HG03159 (cell line): ENCODE measurements at regions not wholly inside any gene's neighbourhood (a gene's known extent, or its start where the extent isn't known, plus 50 kb on each side); places are given as distances from the start of the nearest gene placed in this dataset.

Source experiments
- ATAC-seq: cut with Tn5 transposase; IDR thresholded peaks from one replicate; pipeline ENCODE4 v1.9.1; 2021; ENCODE audit warnings: mild to moderate bottlenecking, moderate library complexity; ENCODE audit not compliant: unreplicated experiment

DNA sequence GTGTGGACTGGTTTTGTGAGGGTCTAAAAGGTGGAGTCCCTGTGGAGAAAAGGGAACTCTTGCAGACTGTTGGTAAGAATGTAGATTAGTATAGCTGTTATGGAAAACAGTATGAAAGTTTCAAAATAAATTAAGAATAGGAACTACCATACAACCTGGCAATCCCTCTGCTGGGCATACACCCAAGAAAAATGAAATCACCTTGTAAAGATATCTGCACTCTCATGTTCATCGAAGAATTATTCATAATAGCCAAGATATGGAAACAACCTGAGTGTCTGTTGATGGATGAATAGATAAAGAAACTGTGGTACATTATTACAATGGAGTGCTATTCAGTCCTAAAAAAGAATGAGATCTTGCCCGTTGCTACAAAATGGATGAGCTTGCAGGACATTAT lies 109.6 kb downstream of the TBX19 start:
- ATAC-seq: no peak

DNA sequence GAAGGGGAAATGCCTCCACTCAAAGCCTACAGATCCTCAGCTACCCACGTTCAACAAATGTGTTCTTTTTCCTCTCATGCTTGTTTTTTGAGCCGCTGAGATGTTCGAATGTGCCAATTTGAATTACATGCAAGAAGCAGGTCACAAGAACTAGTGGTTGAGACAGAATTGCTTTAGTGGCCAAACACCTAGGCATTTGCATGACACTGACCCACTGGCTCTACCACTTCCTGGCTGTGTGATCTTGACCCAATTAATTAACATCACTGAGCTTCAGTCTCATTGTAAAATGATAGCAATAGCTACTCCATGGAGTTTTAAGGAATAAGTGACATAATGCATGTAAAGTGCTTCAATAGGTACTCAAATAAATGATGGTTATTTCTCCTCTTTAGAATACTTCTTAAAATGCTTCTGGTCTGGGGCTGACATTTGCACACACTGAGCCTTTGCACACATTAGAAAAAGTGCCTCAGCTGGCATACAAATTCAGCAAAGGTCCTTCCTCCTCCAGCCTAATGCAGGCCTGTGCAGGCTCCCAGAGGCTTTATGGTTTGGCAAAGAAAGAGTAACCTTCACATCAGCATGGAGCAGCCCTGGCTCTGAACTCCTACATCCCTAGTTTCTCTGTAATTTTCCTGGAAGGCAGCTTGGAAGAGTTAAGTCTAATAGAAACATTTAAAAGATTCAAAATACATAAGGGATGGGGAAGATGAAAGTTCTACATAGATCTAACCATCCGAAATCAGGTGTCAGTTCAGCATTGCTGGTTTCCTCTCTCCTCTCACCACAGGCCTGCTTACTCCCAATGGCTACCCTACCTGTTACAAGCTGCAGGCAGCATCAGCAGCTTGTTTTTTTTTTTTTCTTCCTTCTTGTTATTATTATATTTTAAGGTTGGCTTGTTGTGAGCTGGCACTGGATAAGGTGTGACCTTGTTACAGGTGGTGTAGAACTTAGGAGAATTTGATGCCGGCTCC lies 107.4 kb downstream of the TBX19 start:
- ATAC-seq: no peak

DNA sequence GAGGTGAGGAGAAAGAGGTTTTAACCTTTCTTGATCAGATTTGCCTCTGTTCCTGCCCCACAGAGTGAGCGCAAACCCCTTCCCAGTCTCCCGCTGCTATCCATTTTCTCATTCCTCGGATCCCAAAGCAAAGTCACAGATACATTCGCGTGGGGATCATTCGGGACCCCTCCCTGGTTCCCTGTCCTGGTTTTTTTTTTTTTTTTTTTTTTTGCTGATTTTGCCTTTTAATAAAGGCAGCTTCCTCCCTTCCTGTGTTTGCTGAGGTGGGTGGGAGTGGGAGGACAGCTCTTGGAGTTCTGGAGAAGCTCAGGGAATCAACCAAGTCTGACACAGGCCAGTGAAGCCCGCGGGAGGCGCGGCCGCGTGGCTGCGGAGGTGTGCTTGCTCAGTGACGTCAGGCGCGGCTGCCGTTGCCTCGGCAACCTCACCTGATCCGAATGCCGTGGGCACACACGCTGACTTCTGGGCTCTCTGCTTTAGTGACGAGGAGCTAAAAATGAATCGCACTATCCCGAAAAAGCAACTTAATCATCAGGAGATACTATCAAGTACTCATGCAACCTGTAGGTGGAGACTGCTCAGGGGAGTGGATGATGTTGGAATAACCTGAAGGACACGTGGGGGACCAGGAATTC lies 106.4 kb downstream of the TBX19 start:
- no peak for ATAC-seq

DNA sequence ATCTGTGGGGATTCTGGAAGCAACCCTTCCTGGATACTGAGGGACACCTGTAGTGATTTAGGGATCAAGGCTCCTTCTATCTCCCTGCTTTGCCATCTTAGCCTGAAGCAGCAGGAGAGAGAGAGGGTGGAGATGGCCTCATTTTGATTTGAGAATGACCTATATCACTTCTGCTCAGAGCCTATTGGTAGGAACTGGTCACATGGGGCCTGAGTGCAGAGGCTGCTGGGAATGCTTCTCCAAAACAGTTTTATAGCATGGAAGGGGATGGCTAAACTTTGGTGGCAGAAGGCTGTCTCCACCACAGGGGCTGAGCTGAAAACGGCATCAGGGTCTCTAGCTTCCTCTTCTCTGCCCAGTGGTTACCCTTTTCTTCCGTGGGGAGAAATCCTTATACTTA lies 105.8 kb downstream of the TBX19 start:
- no peak for ATAC-seq

DNA sequence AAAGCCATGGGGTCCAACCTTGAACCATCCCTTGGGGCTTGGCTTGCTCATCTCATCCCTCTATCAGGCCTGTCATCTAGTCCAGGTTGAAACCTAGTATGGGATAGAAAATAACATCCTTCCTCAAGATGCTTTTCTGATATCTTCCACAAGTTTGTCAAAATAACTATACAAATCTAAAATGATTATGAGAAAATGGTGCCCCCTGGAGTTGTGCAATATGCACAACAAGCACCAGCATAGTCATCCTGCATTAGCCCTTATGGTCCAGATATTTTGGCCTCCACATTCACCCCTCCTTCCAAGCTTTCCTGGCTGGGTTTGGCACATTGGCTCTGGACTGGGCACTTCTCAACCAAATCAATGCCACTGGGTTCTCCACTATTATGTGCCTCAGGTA lies 101.2 kb downstream of the TBX19 start:
- no peak for ATAC-seq

DNA sequence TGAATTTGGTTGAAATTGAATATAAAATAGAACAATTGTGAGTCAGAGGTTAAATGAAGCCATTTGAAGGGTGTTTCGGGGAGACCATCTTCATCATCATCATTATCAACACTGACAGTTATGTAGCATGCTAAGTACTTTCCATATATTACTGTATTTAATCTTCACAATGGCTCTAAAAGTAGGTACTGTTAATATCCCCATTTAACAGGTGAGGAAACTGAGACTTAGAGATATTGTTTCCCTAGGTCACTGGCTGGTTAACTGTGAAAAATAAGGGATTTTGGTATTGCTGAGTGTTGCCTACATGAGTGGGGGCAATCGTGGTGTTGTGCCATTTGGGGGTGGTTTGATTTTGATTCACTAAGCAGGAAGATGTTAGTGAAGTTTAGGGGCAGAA lies 100.3 kb downstream of the TBX19 start:
- ATAC-seq: no peak

DNA sequence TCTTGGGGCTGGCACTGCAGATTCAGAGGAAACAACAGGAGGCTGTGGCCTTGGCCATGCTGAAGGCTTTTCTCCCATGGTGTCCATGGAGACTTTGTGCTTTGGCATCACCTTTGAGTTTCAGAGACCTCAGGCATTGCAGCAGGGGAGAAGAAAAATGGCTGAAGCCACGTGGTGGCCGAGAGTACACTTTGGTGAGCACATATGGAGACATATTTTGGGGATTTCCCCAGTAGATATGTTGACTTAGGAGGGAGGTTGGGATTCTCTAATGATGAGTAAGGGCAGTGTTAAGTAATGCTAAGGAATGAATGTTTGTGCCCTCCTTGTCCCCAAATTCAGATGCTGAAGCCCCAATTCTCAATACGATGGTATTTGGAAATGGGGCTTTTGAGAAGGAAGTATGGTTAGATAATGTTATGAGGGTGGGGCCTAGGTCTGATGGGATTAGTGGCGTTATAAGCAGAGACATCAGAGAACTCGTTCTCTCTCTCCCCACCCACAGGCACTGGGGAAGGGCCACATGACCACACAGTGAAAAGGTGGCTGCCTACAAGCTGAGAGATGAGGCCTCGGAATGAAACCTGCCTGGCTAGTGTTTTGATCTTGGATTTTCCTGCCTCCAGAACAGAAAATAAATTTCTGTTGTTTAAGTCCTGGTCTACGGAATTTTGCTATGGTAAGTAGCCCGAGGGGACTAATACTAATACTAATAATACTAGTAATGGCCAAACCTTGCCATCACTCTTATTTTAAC lies 98.6 kb downstream of the TBX19 start:
- no peak for ATAC-seq

DNA sequence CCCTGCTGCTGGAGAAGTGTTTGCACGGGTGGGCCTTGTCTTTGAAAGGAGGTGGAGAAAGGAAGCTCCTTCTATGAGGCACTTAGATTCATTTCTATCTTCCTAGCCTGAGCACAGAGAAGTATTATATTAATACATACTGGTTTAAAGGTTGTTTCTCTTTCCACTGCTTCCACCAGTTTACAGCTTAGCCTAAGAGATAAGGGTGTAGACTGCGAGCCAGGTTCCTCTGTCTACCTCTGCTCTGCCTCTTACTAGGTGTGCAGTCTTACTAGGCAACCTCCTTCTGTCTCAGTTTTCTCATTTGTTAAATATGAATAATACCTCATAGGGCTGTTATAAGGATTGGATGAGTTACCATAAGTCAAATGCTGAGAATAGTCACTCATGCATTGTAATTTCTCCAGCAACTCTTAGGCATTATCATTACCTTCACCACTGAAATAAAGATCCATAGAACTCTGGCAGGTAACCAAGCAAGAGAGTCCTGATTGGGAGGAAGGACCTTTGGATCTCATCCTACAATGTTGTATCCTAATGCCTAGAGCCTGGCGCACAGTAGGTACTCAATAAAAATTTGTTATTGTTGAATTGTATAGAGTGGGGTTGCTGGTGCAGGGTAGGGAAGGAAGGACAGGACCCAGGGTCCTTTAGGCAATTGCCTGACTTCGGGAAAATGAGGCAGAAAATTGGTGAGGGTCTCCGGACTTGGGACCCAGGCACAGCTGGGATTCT lies 95.1 kb downstream of the TBX19 start:
- no peak for ATAC-seq

DNA sequence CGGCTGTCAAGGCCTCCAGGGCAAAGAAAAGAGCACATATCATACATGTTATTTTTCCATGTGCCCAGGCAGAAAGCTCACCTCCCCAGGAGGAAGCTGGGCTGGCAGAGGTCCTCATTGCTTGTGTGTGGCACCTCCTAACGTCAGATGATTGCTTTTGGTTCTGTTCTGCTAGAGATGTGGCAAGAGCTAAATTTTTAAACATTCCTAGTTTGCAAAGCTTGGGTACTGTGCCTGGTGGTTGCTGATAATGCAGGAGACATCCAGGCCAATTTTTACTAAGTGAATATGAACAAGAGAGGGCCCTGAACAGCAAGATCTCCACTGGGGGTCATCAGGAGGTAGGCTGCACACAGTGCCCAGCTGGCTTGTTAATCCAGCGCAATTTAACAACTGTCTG lies 93.9 kb downstream of the TBX19 start:
- no peak for ATAC-seq

DNA sequence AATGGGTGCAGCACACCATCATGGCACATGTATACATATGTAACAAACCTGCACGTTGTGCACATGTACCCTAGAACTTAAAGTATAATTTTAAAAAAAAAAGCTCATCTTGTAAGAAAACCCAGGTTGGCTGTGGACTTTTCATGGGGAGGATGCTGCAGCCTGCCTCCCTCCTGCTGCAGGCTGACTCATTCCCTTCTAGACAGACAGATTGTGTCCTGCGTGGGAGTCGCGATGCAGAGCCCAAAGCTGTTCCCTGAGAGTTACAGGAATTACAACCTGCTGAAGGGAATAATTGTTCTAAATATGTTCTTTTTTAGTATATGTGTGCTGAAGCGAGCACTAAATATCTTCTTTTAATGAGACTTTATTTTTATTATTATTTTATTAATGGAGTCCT lies 93.2 kb downstream of the TBX19 start:
- no peak for ATAC-seq

DNA sequence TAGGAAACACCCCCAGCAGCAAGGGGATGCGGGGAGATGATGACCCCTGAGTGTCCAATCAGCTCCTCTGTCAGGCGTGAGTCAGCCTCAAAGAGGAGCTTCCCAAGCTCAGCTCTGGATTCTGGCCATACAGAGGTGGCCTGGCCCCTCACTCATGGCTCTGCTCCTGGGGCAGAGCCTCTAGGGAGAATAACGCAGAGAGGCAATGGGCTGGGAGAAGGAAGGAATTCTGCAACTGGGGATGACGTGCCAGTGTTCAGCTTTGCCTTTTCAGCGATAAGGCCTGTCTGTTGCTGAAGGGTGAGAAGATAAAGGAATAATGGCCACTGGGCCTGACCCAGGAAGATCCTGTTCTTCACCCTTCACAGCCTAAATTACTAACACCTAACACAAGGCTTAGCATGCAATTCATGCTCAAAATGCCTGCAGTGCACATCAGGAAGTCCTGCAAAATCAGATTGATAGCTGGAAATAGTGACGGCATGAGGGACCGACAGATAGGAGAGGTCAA lies 92.2 kb downstream of the TBX19 start:
- ATAC-seq: no peak

DNA sequence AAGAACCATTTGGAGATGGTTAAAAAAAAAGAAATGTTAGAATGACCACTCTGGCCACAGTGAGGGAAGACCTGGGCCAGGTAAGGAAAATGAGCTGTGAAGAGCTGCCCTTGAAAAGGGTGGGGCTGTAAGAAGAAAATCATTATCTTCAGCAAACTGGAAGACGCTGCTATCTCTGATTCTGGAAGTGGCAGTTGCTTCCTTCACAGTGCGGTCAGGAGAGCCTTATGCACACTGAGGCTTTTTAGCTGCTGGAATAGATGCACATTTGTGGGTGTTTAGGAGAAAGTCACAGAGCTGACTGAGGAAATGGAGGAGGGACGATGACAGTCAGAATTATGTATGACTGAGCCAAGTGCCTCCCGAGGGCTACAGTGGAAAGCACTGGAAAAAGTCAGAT lies 91.6 kb downstream of the TBX19 start:
- ATAC-seq: no peak

DNA sequence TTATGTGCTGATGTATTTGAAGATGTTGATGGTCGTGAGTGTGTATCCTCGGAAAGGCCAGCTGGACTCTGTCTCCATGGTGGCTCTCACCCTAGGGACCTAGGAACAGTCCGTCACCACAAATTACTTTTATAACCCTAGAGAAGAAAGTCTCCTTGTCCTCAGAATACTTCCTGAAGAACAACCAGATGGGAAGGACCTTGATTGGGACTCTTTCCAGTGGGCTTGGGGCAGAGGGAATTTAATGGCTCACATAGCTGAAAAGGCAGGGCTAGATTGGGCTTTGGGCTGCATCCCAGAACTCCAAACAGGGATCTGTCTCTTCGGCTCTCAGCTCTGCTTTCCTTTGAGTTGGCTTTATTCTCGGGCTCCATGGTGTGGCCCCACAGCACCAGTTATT lies 90.8 kb downstream of the TBX19 start:
- no peak for ATAC-seq

DNA sequence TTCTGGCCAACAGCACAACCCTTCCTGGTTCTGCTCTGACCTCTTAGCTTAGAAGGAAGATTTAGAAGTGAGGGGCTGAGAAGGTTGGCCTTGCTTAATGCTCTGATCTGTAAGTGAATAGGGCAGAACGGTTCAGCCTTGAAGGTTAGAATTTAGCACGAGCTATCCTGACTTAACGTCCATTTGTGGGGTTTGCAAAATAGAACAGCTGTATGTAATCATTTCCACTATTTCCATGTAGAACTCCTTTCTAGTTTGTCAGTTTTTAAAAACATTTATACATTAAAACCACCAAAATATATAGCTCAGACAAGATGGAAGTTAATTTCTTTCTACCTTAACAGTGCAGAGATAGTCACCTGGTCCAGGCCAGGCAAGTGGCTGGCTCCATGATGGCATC lies 89.9 kb downstream of the TBX19 start:
- ATAC-seq: no peak

DNA sequence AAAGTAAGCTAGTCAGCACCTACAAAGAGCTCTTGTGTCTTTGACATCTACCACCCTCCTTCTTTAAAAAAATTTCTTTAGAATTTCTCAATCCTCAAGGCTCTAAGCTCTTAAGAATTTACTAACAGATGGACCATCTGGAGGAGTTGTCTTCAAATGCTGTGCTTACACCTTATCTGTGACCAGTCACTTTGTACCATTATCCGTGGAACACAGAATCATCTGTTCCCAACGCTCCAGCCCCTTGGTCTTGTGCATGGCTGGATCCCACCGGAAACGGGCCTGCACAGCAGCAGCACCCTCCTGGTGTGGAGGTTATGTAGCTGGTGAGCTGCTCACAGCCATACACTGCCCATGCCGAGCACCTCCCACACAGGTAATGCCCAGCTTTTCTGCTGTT lies 89.0 kb downstream of the TBX19 start:
- no peak for ATAC-seq

DNA sequence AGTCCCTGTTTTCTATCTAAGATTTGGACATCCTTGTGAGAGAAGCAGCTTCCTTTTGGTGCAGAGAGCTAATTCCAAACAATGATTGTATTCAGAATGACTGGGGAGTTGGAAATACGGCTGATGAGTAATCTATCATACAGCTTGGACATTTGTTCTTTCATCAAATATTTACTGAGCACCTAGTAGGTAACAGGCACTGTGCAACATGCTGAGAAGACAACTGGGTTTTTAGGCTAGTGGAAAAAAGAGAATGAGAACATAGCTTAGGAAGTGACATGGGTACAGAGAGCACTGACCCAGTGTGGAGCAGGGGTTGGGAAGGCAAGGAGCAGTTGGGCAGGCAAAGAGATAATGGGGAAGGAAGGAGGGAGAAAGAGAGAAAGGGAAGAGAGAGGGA lies 87.5 kb downstream of the TBX19 start:
- ATAC-seq: no peak

DNA sequence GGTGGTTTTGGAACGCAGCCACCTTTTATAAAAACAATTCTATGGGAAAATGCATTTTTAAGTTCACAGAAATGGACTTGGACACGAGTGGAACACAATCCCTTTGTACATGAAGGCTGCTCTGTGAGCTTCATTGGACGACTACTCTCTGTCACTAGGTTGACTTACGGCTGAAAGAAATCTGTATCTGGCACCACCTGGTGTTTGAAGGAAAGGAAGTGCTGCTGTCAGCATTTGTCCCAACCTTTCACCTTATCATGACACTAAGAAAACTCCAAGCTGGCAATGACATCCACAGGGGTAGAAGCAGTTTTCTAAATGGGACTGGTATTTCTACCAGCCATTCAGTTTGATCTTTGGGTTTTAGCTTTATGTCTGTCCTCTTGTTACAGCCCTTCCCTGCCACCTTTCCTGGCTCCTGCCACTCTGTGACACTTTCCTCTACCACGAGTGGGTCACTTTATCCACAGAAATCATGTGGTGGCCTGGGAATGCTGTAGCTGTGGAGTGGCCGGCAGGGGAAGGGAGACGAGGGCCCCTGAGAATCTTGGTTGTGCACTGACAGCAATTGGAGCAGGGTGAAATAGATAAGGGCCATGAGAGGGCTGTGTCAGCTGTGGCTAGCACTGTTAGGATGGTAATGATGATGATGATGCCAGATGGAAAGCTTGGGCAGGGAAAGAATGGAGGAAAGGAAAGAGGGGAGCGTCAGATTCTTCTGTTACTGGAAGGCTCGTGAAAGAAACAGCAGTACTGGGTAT lies 85.2 kb downstream of the TBX19 start:
- no peak for ATAC-seq
